Ascending aorta (tissue), 2 donors: ENCODE measurements at regions not wholly inside any gene's neighbourhood (a gene's known extent, or its start where the extent isn't known, plus 50 kb on each side); places are given as distances from the start of the nearest gene placed in this dataset.

ENCODE experiments used
- DNase-seq, 2 donors: peaks; one replicate each; pipeline ENCODE4 v3.0.0-alpha.2; 2019; ENCODE audit warnings: low spot score in 2 of 2
- H3K27ac ChIP-seq, 2 donors: fragments of 200-600 bp; sonication (generic); one replicate each; pipeline ENCODE4 v1.5.1; 2016 to 2017; ENCODE audit warnings: mild to moderate bottlenecking in 1 of 2
- H3K27me3 ChIP-seq: fragments of 200-600 bp; sonication (generic); one replicate; pipeline ENCODE4 v1.5.1; 2017
- H3K36me3 ChIP-seq, 2 donors: fragments of 200-600 bp; sonication (generic); one replicate each; pipeline ENCODE4 v1.5.1; 2016
- H3K4me1 ChIP-seq, 2 donors: fragments of 200-600 bp; sonication (generic); one replicate each; pipeline ENCODE4 v1.5.1; 2016 to 2017; ENCODE audit warnings: mild to moderate bottlenecking in 1 of 2
- H3K4me3 ChIP-seq, 2 donors: fragments of 200-600 bp; sonication (generic); one replicate each; pipeline ENCODE4 v1.5.1; 2016 to 2017; ENCODE audit warnings: mild to moderate bottlenecking in 1 of 2
- H3K9me3 ChIP-seq, 2 donors: fragments of 200-600 bp; sonication (generic); one replicate each; pipeline ENCODE4 v1.5.1; 2016
- CTCF ChIP-seq, 3 experiments: fragments of 200-600 bp in 2 of 3; fragments of 450-650 bp in 1 of 3; sonication (generic) in 2 of 3; IDR thresholded peaks; one replicate each; pipeline ENCODE4 v1.5.1; 2016 to 2019; ENCODE audit warnings: antibody characterized with exemption in 3 of 3, mild to moderate bottlenecking in 1 of 3, moderate library complexity in 1 of 3
- intact Hi-C: fragments of 100-400 bp; cut with DNase I; formaldehyde crosslinking; loops from one replicate; pipeline ENCODE4 v1.15.1; 2023

GRCh38 chr5:165786073-165786472, 2280.7 kb downstream of the MAT2B start:
- intact Hi-C loops, result no loop called here

GRCh38 chr5:165795073-165795472, 2289.7 kb downstream of the MAT2B start:
- no peak for TF ChIP-seq CTCF (IDR thresholded peaks at IDR 0.05)
- Histone ChIP-seq H3K4me3 (no peak overlapping the region), H3K9me3 (no peaks in the 10 kb centered on the region), H3K27ac (no peak overlapping the region), H3K4me1 (no peaks in the 10 kb centered on the region), H3K36me3 (no peaks in the 10 kb centered on the region), H3K27me3 (no peaks in the 10 kb centered on the region)
- intact Hi-C loops, result no loop called here
- no peak for DNase-seq

More at GRCh38 chr5:165786073-165786472, 2280.7 kb downstream of the MAT2B start:
- Histone ChIP-seq H3K36me3 (no peaks in the 10 kb centered on the region), H3K9me3 (no peaks in the 10 kb centered on the region), H3K27ac (no peak overlapping the region), H3K27me3 (no peaks in the 10 kb centered on the region), H3K4me1 (no peaks in the 10 kb centered on the region), H3K4me3 (no peak overlapping the region)
- TF ChIP-seq CTCF (IDR thresholded peaks at IDR 0.05), result no peak
- DNase-seq, result no peak

GRCh38 chr5:165805756-165806155, 2300.3 kb downstream of the MAT2B start:
- TF ChIP-seq CTCF (IDR thresholded peaks at IDR 0.05), result no peak
- intact Hi-C loops, result no loop called here
- H3K4me1 ChIP-seq, result no peaks in the 10 kb centered on the region

GRCh38 chr5:165808335-165808734, 2302.9 kb downstream of the MAT2B start:
- intact Hi-C loops, result no loop called here
- no peak for TF ChIP-seq CTCF (IDR thresholded peaks at IDR 0.05)
- DNase-seq, result no peak
- H3K4me1 ChIP-seq, result no peaks in the 10 kb centered on the region
- no peaks in the 10 kb centered on the region for H3K36me3 ChIP-seq
- no peaks in the 10 kb centered on the region for H3K9me3 ChIP-seq
- no peak overlapping the region for H3K4me3 ChIP-seq
- H3K27ac ChIP-seq, result no peak overlapping the region
- H3K27me3 ChIP-seq, result no peaks in the 10 kb centered on the region

More at GRCh38 chr5:165805756-165806155, 2300.3 kb downstream of the MAT2B start:
- Histone ChIP-seq H3K36me3 (no peaks in the 10 kb centered on the region), H3K9me3 (no peaks in the 10 kb centered on the region), H3K27me3 (no peaks in the 10 kb centered on the region), H3K4me3 (no peak overlapping the region), H3K27ac (no peak overlapping the region)
- DNase-seq, result no peak

- Histone ChIP-seq H3K27ac (no peak overlapping the region), H3K36me3 (no peaks in the 10 kb centered on the region), H3K4me3 (no peak overlapping the region), H3K9me3 (no peaks in the 10 kb centered on the region), H3K27me3 (no peaks in the 10 kb centered on the region), H3K4me1 (no peaks in the 10 kb centered on the region)
- no peak for TF ChIP-seq CTCF (IDR thresholded peaks at IDR 0.05)
- intact Hi-C loops, result no loop called here
- DNase-seq, result no peak
Measured at GRCh38 chr5:165809914-165810313, 2304.5 kb downstream of the MAT2B start.

GRCh38 chr5:165829504-165829903, 2324.1 kb downstream of the MAT2B start:
- no peaks in the 10 kb centered on the region for H3K9me3 ChIP-seq
- intact Hi-C loops, result no loop called here
- no peak for TF ChIP-seq CTCF (IDR thresholded peaks at IDR 0.05)
- no peaks in the 10 kb centered on the region for H3K4me1 ChIP-seq
- H3K36me3 ChIP-seq, result no peaks in the 10 kb centered on the region
- no peak overlapping the region for H3K27ac ChIP-seq
- no peak overlapping the region for H3K4me3 ChIP-seq
- no peak for DNase-seq
- no peaks in the 10 kb centered on the region for H3K27me3 ChIP-seq
